ENCODE measurements at regions not wholly inside any gene's neighbourhood (a gene's known extent, or its start where the extent isn't known, plus 50 kb on each side); places are given as distances from the start of the nearest gene placed in this dataset.
A peak's percentile ranks its signal among the peaks of the same experiment; 100 is the strongest.

GRCh38 chr3:94413336-94414108, 350.7 kb downstream of the NSUN3 start:
- no peak overlapping the region for H3K9ac ChIP-seq (ENCODE audit: low read length)
- no peak overlapping the region for H3K4me2 ChIP-seq (ENCODE audit: low read length)
- H3K79me2 ChIP-seq (replicated peaks; ENCODE audit: insufficient read depth, low read length): no peaks in the 10 kb centered on the region
- H3K4me3 ChIP-seq (ENCODE audit: low read length): no peak overlapping the region
- no peak overlapping the region for H3K27ac ChIP-seq (ENCODE audit: low read length)
- H3K27me3 ChIP-seq (ENCODE audit: insufficient read depth, low read depth, low read length): no peaks in the 10 kb centered on the region
- no peak for TF ChIP-seq EZH2 (IDR thresholded peaks at IDR 0.05; ENCODE audit: borderline replicate concordance, insufficient read depth, low read length, poor library complexity, severe bottlenecking)
- TF ChIP-seq CTCF (IDR thresholded peaks at IDR 0.05; ENCODE audit: poor library complexity, severe bottlenecking): no peak
- TF ChIP-seq SMC3 (conservative IDR thresholded peaks at IDR 0.05; ENCODE audit: poor library complexity): no peak
- TF ChIP-seq MXI1 (conservative IDR thresholded peaks at IDR 0.05; ENCODE audit: poor library complexity, severe bottlenecking): no peak
- no peak for TF ChIP-seq RAD21 (conservative IDR thresholded peaks at IDR 0.05)
- peak; percentile 19 for TF ChIP-seq POLR2AphosphoS5 (IDR thresholded peaks at IDR 0.05)
- TF ChIP-seq EP300 (conservative IDR thresholded peaks at IDR 0.05; ENCODE audit: poor library complexity, severe bottlenecking): peak; percentile 15
- TF ChIP-seq TAF1 (IDR thresholded peaks at IDR 0.05; ENCODE audit: low read depth): no peak
- H2AFZ ChIP-seq (ENCODE audit: low read depth, low read length): no peak overlapping the region
- H4K20me1 ChIP-seq (ENCODE audit: insufficient read depth): no peaks in the 10 kb centered on the region
- H3K36me3 ChIP-seq (ENCODE audit: insufficient read depth, low read length): no peaks in the 10 kb centered on the region
- H3K9me2 ChIP-seq (ENCODE audit: insufficient read depth, low read length): no peaks in the 10 kb centered on the region
- no peaks in the 10 kb centered on the region for H3F3A ChIP-seq (ENCODE audit: insufficient read depth, low read length, poor library complexity, severe bottlenecking)
- no peaks in the 10 kb centered on the region for H3K9me3 ChIP-seq (ENCODE audit: low read length)

- TF ChIP-seq POLR2AphosphoS5 (IDR thresholded peaks at IDR 0.05) (peak; percentile 37), CTCF (IDR thresholded peaks at IDR 0.05; ENCODE audit: poor library complexity, severe bottlenecking) (no peak)
- Histone ChIP-seq H2AFZ (ENCODE audit: low read depth, low read length) (no peak overlapping the region), H3K9me2 (ENCODE audit: insufficient read depth, low read length) (no peaks in the 10 kb centered on the region), H3K27me3 (ENCODE audit: insufficient read depth, low read depth, low read length) (no peaks in the 10 kb centered on the region), H4K20me1 (ENCODE audit: insufficient read depth) (no peaks in the 10 kb centered on the region), H3F3A (ENCODE audit: insufficient read depth, low read length, poor library complexity, severe bottlenecking) (no peaks in the 10 kb centered on the region), H3K79me2 (replicated peaks; ENCODE audit: insufficient read depth, low read length) (no peaks in the 10 kb centered on the region), H3K36me3 (ENCODE audit: insufficient read depth, low read length) (no peaks in the 10 kb centered on the region), H3K9me3 (ENCODE audit: low read length) (no peaks in the 10 kb centered on the region), H3K9ac (ENCODE audit: low read length) (no peak overlapping the region), H3K27ac (ENCODE audit: low read length) (no peak overlapping the region), H3K4me2 (ENCODE audit: low read length) (no peak overlapping the region), H3K4me3 (ENCODE audit: low read length) (no peak overlapping the region)
Observed at GRCh38 chr3:94414418-94414817, 351.6 kb downstream of the NSUN3 start.

GRCh38 chr3:94416768-94417167, 353.9 kb downstream of the NSUN3 start:
- no peaks in the 10 kb centered on the region for H4K20me1 ChIP-seq (ENCODE audit: insufficient read depth)
- H3K27ac ChIP-seq (ENCODE audit: low read length): no peak overlapping the region
- no peaks in the 10 kb centered on the region for H3K79me2 ChIP-seq (replicated peaks; ENCODE audit: insufficient read depth, low read length)
- H3K9ac ChIP-seq (ENCODE audit: low read length): no peak overlapping the region
- H2AFZ ChIP-seq (ENCODE audit: low read depth, low read length): no peak overlapping the region
- H3K9me3 ChIP-seq (ENCODE audit: low read length): no peaks in the 10 kb centered on the region
- H3K27me3 ChIP-seq (ENCODE audit: insufficient read depth, low read depth, low read length): no peaks in the 10 kb centered on the region
- H3F3A ChIP-seq (ENCODE audit: insufficient read depth, low read length, poor library complexity, severe bottlenecking): no peaks in the 10 kb centered on the region
- no peak for TF ChIP-seq CTCF (IDR thresholded peaks at IDR 0.05; ENCODE audit: poor library complexity, severe bottlenecking)
- no peak for TF ChIP-seq EP300 (conservative IDR thresholded peaks at IDR 0.05; ENCODE audit: poor library complexity, severe bottlenecking)
- TF ChIP-seq TAF1 (IDR thresholded peaks at IDR 0.05; ENCODE audit: low read depth): no peak
- no peak for TF ChIP-seq EZH2 (IDR thresholded peaks at IDR 0.05; ENCODE audit: borderline replicate concordance, insufficient read depth, low read length, poor library complexity, severe bottlenecking)
- TF ChIP-seq SMC3 (conservative IDR thresholded peaks at IDR 0.05; ENCODE audit: poor library complexity): no peak
- TF ChIP-seq POLR2AphosphoS5 (IDR thresholded peaks at IDR 0.05): no peak
- TF ChIP-seq MXI1 (conservative IDR thresholded peaks at IDR 0.05; ENCODE audit: poor library complexity, severe bottlenecking): no peak
- TF ChIP-seq RAD21 (conservative IDR thresholded peaks at IDR 0.05): no peak
- no peak for TF ChIP-seq REST (IDR thresholded peaks at IDR 0.05; ENCODE audit: borderline replicate concordance)
- no peak overlapping the region for H3K4me2 ChIP-seq (ENCODE audit: low read length)
- H3K36me3 ChIP-seq (ENCODE audit: insufficient read depth, low read length): no peaks in the 10 kb centered on the region
- H3K9me2 ChIP-seq (ENCODE audit: insufficient read depth, low read length): no peaks in the 10 kb centered on the region
- H3K4me3 ChIP-seq (ENCODE audit: low read length): no peak overlapping the region
